SK-N-MC (cell line): ENCODE measurements at regions not wholly inside any gene's neighbourhood (a gene's known extent, or its start where the extent isn't known, plus 50 kb on each side); places are given as distances from the start of the nearest gene placed in this dataset.

Source experiments
- EZH2 ChIP-seq: fragments of 200-600 bp; sonication (generic); IDR thresholded peaks from one replicate; pipeline ENCODE4 v1.6.1; 2017; ENCODE audit warnings: antibody characterized with exemption
- FOXP2 ChIP-seq: optimal IDR thresholded peaks from 2 replicates; pipeline ENCODE3; 2011; ENCODE audit warnings: mild to moderate bottlenecking, moderate library complexity; ENCODE audit not compliant: insufficient read depth; ENCODE audit errors: extremely low read length, control extremely low read depth
- POLR2AphosphoS5 ChIP-seq: IDR thresholded peaks from 2 replicates; pipeline ENCODE4 v1.6.1; 2012; ENCODE audit warnings: mild to moderate bottlenecking, low read depth, low read length, borderline replicate concordance

DNA sequence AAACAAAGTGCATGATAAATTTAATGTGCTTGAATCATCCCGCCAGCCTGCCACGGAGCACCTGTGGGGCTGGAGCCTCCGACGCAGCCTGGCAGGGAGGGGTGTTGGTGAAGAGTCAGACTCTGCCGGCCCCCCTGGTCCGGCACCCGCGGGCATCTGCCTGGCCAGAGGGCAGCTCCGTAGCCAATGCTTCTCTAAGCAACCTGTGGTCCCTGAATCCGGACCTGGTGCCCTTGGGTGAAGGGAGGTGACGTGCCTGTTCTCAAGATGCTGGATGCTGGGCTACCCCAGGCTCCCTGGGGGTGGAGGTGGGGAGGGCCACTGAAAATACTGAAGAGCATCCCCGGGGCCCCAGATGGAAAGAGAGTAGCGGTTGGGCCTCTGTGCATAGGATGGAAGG is 158.6 kb upstream of the C14orf180 start:
- no peak for TF ChIP-seq POLR2AphosphoS5
- no peak for TF ChIP-seq EZH2
- no peak for TF ChIP-seq FOXP2
